DOHH2 (cell line): ENCODE measurements at regions not wholly inside any gene's neighbourhood (a gene's known extent, or its start where the extent isn't known, plus 50 kb on each side); places are given as distances from the start of the nearest gene placed in this dataset.

ENCODE experiments used
- EZH2phosphoT487 ChIP-seq: fragments of 200-600 bp; sonication (generic); IDR thresholded peaks from 2 replicates; pipeline ENCODE4 v1.6.1; 2017; ENCODE audit warnings: borderline replicate concordance, mild to moderate bottlenecking, antibody characterized with exemption, low read length, moderate library complexity, mixed read lengths
- TF ChIP-seq, protein P1 (sequence below): fragments of 200-600 bp; sonication (generic); IDR thresholded peaks from one replicate; pipeline ENCODE4 v1.5.1; 2014; ENCODE audit warnings: antibody characterized with exemption, mild to moderate bottlenecking, low read depth, low read length; ENCODE audit not compliant: poor library complexity, severe bottlenecking

- TF ChIP-seq, protein P1, sequence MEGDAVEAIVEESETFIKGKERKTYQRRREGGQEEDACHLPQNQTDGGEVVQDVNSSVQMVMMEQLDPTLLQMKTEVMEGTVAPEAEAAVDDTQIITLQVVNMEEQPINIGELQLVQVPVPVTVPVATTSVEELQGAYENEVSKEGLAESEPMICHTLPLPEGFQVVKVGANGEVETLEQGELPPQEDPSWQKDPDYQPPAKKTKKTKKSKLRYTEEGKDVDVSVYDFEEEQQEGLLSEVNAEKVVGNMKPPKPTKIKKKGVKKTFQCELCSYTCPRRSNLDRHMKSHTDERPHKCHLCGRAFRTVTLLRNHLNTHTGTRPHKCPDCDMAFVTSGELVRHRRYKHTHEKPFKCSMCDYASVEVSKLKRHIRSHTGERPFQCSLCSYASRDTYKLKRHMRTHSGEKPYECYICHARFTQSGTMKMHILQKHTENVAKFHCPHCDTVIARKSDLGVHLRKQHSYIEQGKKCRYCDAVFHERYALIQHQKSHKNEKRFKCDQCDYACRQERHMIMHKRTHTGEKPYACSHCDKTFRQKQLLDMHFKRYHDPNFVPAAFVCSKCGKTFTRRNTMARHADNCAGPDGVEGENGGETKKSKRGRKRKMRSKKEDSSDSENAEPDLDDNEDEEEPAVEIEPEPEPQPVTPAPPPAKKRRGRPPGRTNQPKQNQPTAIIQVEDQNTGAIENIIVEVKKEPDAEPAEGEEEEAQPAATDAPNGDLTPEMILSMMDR = no peak
- no peak for TF ChIP-seq EZH2phosphoT487
Measured at GRCh38 chr10:78785991-78786390, 282.8 kb upstream of the ZMIZ1 start.
